Heart left ventricle (tissue), 13 donors: ENCODE measurements at regions not wholly inside any gene's neighbourhood (a gene's known extent, or its start where the extent isn't known, plus 50 kb on each side); places are given as distances from the start of the nearest gene placed in this dataset.

ENCODE experiments used
- POLR2A ChIP-seq, 2 donors: fragments of 450-650 bp; IDR thresholded peaks; one replicate each; pipeline ENCODE4 v1.6.1; 2017; ENCODE audit warnings: antibody characterized with exemption in 2 of 2, mild to moderate bottlenecking in 2 of 2, moderate library complexity in 2 of 2
- TF ChIP-seq, protein P1 (sequence below), 12 donors: fragments of 200-600 bp; sonication (generic) in 4 of 12; IDR thresholded peaks; one replicate each; pipeline versions ENCODE4 v1.5.0 to v1.8.0; 2018 to 2022; ENCODE audit warnings: antibody characterized with exemption in 12 of 12, mild to moderate bottlenecking in 5 of 12
- donor health status: ischemic (EF 13 %, LVEDD 7.1; RV severe dilation, severe dysfunction).
- donor health status: DM: no; HTN: yes; CAD: no.
- donor health status: DM: no; HTN: no; CAD: no.
- donor health status: ischemic (EF 25% LVEDD 6.9; RV normal size, moderate dysfunction).
- donor health status: ischemic (EF 25% LVEDD 5.7; RV mildly dilated, moderate dysfunction).
- donor health status: ischemic (EF 35%, LVEDD 5.7; RV mildly dilated, moderate dysfunction).
- donor health status: nonischemic (EF 11% LVEDD 7.7; RV severe dilation, severe dysfunction).
- donor health status: DM: yes; HTN: yes; CAD: no.
- donor health status: PGD.
- donor health status: ischemic (EF 29% LVEDD 5.4; RV normal size, mild dysfunction).
- donor health status: nonischemic (EF 23%, LVEDD 6.1; RV moderate dilation, normal function).

DNA sequence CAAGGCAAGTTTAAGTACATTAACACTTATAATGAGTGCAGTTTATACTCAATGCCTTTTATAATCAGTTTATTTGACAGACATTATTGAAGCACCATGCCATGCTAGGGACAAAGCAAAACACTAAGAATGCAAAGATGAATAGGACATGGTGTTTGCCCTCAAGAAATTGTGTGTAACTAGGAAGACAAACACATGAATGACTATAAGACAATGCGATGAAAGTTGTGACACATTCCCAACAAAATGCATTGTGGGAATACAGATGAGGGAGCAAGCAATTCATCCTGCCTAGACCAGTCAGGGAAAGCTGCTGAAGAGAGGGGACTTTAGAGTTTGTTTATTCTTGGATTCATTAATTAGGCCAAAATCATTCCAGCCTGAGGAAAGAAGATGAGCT, 133.8 kb upstream of the TRPC6 start:
- TF ChIP-seq, protein P1, sequence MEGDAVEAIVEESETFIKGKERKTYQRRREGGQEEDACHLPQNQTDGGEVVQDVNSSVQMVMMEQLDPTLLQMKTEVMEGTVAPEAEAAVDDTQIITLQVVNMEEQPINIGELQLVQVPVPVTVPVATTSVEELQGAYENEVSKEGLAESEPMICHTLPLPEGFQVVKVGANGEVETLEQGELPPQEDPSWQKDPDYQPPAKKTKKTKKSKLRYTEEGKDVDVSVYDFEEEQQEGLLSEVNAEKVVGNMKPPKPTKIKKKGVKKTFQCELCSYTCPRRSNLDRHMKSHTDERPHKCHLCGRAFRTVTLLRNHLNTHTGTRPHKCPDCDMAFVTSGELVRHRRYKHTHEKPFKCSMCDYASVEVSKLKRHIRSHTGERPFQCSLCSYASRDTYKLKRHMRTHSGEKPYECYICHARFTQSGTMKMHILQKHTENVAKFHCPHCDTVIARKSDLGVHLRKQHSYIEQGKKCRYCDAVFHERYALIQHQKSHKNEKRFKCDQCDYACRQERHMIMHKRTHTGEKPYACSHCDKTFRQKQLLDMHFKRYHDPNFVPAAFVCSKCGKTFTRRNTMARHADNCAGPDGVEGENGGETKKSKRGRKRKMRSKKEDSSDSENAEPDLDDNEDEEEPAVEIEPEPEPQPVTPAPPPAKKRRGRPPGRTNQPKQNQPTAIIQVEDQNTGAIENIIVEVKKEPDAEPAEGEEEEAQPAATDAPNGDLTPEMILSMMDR (IDR thresholded peaks at IDR 0.05), result no peak
- TF ChIP-seq POLR2A (IDR thresholded peaks at IDR 0.05), result no peak
